K562 (cell line): ENCODE measurements at regions not wholly inside any gene's neighbourhood (a gene's known extent, or its start where the extent isn't known, plus 50 kb on each side); places are given as distances from the start of the nearest gene placed in this dataset.

ENCODE experiments used
- BRCA1 ChIP-seq, 2 experiments: fragments of 450-650 bp in 1 of 2; sonication (generic) in 1 of 2; formaldehyde crosslinking in 1 of 2; IDR thresholded peaks; 2 replicates each; pipeline versions ENCODE4 v1.5.0 to v1.6.1; 2017 to 2020; ENCODE audit warnings: mild to moderate bottlenecking in 1 of 2, missing genetic modification reagents in 1 of 2
- MCM5 ChIP-seq: fragments of 450-650 bp; IDR thresholded peaks from 2 replicates; pipeline ENCODE4 v1.6.1; 2016; ENCODE audit warnings: low read depth
- NFIC ChIP-seq: fragments of 450-650 bp; IDR thresholded peaks from 2 replicates; pipeline ENCODE4 v1.6.1; 2017; ENCODE audit warnings: mild to moderate bottlenecking, inconsistent platforms
- RBM34 ChIP-seq: fragments of 200-400 bp; formaldehyde crosslinking; IDR thresholded peaks from 2 replicates; pipeline ENCODE4 v1.6.1; 2018; ENCODE audit warnings: low read length, borderline replicate concordance; ENCODE audit not compliant: insufficient read depth
- SRSF1 ChIP-seq: fragments of 200-400 bp; formaldehyde crosslinking; IDR thresholded peaks from 2 replicates; pipeline ENCODE4 v1.6.1; 2017; ENCODE audit warnings: mild to moderate bottlenecking, low read depth, low read length, moderate library complexity
- STAT5A ChIP-seq: IDR thresholded peaks from 2 replicates; pipeline ENCODE4 v1.6.1; 2012; ENCODE audit warnings: low read length, inconsistent platforms, borderline replicate concordance
- ZKSCAN8 ChIP-seq: fragments of 200-800 bp; sonication (Bioruptor generic); IDR thresholded peaks from 2 replicates; pipeline ENCODE4 v1.6.1; 2016; ENCODE audit warnings: missing genetic modification characterization, missing compliant biosample characterization
- ZNF239 ChIP-seq: fragments of 250-450 bp; sonication (Bioruptor Pico); IDR thresholded peaks from 2 replicates; pipeline ENCODE4 v1.4.0; 2020; ENCODE audit warnings: mild to moderate bottlenecking
- ZSCAN29 ChIP-seq: fragments of 450-650 bp; IDR thresholded peaks from 2 replicates; pipeline ENCODE4 v1.6.1; 2017
- TF ChIP-seq, protein P1 (sequence below), 2 experiments: fragments of 450-650 bp in 1 of 2; sonication (generic) in 1 of 2; formaldehyde crosslinking in 1 of 2; IDR thresholded peaks; 2 replicates each; pipeline versions ENCODE4 v1.7.1 to v1.9.0; 2016 to 2022; ENCODE audit warnings: inconsistent platforms in 1 of 2, mild to moderate bottlenecking in 1 of 2, missing genetic modification reagents in 1 of 2
- TF ChIP-seq, protein P2 (sequence below): fragments of 450-650 bp; formaldehyde crosslinking; IDR thresholded peaks from 2 replicates; pipeline ENCODE4 v1.4.0; 2022; ENCODE audit warnings: missing genetic modification characterization
- TF ChIP-seq, protein P3 (sequence below), 2 experiments: fragments of 450-650 bp in 1 of 2; sonication (generic) in 1 of 2; formaldehyde crosslinking; conservative IDR thresholded peaks; 2 replicates each; pipeline versions ENCODE4 v1.4.0 to v1.8.1; 2020 to 2022; ENCODE audit warnings: mild to moderate bottlenecking in 1 of 2, missing genetic modification reagents in 1 of 2
- TF ChIP-seq, protein P4 (sequence below): fragments of 200-400 bp; formaldehyde crosslinking; IDR thresholded peaks from 2 replicates; pipeline ENCODE4 v1.6.1; 2017; ENCODE audit warnings: mild to moderate bottlenecking, low read depth, low read length, moderate library complexity
- TF ChIP-seq, protein P5 (sequence below): fragments of 450-650 bp; IDR thresholded peaks from 2 replicates; pipeline ENCODE4 v1.6.1; 2016; ENCODE audit warnings: antibody characterized with exemption

DNA sequence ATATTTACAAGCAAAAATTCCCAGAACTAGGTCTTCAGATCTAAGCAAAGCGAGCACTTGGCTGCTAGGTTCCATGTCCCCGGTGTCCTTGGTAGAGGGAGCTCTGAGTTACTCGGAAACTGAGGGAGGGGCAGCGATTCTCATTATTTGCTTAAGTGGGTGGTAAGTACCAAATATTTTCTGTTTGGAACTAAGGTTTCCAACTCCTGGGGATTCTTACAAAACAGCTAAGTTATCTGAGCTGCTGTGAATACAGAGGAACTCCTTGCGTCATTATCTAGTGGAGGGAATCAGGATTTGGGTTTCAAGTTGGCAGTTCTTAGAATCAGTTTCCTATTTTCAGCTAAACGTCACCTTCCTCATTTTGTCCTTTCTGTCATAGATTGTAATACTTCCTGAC is 76.8 kb upstream of the IKZF1 start (continued):
- TF ChIP-seq RBM34, result no peak
- TF ChIP-seq ZSCAN29, result no peak
- TF ChIP-seq, protein P1, sequence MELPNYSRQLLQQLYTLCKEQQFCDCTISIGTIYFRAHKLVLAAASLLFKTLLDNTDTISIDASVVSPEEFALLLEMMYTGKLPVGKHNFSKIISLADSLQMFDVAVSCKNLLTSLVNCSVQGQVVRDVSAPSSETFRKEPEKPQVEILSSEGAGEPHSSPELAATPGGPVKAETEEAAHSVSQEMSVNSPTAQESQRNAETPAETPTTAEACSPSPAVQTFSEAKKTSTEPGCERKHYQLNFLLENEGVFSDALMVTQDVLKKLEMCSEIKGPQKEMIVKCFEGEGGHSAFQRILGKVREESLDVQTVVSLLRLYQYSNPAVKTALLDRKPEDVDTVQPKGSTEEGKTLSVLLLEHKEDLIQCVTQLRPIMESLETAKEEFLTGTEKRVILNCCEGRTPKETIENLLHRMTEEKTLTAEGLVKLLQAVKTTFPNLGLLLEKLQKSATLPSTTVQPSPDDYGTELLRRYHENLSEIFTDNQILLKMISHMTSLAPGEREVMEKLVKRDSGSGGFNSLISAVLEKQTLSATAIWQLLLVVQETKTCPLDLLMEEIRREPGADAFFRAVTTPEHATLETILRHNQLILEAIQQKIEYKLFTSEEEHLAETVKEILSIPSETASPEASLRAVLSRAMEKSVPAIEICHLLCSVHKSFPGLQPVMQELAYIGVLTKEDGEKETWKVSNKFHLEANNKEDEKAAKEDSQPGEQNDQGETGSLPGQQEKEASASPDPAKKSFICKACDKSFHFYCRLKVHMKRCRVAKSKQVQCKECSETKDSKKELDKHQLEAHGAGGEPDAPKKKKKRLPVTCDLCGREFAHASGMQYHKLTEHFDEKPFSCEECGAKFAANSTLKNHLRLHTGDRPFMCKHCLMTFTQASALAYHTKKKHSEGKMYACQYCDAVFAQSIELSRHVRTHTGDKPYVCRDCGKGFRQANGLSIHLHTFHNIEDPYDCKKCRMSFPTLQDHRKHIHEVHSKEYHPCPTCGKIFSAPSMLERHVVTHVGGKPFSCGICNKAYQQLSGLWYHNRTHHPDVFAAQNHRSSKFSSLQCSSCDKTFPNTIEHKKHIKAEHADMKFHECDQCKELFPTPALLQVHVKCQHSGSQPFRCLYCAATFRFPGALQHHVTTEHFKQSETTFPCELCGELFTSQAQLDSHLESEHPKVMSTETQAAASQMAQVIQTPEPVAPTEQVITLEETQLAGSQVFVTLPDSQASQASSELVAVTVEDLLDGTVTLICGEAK (IDR thresholded peaks at IDR 0.05), result no peak
- TF ChIP-seq, protein P1 (CRISPR knock-in tag; IDR thresholded peaks at IDR 0.05), result no peak
- TF ChIP-seq, protein P2, sequence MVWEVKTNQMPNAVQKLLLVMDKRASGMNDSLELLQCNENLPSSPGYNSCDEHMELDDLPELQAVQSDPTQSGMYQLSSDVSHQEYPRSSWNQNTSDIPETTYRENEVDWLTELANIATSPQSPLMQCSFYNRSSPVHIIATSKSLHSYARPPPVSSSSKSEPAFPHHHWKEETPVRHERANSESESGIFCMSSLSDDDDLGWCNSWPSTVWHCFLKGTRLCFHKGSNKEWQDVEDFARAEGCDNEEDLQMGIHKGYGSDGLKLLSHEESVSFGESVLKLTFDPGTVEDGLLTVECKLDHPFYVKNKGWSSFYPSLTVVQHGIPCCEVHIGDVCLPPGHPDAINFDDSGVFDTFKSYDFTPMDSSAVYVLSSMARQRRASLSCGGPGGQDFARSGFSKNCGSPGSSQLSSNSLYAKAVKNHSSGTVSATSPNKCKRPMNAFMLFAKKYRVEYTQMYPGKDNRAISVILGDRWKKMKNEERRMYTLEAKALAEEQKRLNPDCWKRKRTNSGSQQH (CRISPR knock-in tag), result no peak
- no peak for TF ChIP-seq ZKSCAN8 (CRISPR knock-in tag)
- TF ChIP-seq, protein P3, sequence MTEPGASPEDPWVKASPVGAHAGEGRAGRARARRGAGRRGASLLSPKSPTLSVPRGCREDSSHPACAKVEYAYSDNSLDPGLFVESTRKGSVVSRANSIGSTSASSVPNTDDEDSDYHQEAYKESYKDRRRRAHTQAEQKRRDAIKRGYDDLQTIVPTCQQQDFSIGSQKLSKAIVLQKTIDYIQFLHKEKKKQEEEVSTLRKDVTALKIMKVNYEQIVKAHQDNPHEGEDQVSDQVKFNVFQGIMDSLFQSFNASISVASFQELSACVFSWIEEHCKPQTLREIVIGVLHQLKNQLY (CRISPR knock-in tag; conservative IDR thresholded peaks at IDR 0.05), result no peak
- TF ChIP-seq BRCA1 (IDR thresholded peaks at IDR 0.05), result no peak
- TF ChIP-seq BRCA1 (CRISPR knock-in tag; IDR thresholded peaks at IDR 0.05), result no peak
- no peak for TF ChIP-seq MCM5
- TF ChIP-seq ZNF239, result no peak
- TF ChIP-seq, protein P4, sequence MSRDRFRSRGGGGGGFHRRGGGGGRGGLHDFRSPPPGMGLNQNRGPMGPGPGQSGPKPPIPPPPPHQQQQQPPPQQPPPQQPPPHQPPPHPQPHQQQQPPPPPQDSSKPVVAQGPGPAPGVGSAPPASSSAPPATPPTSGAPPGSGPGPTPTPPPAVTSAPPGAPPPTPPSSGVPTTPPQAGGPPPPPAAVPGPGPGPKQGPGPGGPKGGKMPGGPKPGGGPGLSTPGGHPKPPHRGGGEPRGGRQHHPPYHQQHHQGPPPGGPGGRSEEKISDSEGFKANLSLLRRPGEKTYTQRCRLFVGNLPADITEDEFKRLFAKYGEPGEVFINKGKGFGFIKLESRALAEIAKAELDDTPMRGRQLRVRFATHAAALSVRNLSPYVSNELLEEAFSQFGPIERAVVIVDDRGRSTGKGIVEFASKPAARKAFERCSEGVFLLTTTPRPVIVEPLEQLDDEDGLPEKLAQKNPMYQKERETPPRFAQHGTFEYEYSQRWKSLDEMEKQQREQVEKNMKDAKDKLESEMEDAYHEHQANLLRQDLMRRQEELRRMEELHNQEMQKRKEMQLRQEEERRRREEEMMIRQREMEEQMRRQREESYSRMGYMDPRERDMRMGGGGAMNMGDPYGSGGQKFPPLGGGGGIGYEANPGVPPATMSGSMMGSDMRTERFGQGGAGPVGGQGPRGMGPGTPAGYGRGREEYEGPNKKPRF, result no peak
- no peak for TF ChIP-seq SRSF1
- TF ChIP-seq, protein P5, sequence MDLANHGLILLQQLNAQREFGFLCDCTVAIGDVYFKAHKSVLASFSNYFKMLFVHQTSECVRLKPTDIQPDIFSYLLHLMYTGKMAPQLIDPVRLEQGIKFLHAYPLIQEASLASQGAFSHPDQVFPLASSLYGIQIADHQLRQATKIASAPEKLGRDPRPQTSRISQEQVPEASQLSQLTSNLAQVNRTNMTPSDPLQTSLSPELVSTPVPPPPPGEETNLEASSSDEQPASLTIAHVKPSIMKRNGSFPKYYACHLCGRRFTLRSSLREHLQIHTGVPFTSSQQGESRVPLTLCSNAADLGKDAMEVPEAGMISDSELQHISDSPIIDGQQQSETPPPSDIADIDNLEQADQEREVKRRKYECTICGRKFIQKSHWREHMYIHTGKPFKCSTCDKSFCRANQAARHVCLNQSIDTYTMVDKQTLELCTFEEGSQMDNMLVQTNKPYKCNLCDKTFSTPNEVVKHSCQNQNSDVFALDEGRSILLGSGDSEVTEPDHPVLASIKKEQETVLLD, result no peak
- peak; percentile 49 for TF ChIP-seq STAT5A
- no peak for TF ChIP-seq NFIC
